ENCODE measurements at regions not wholly inside any gene's neighbourhood (a gene's known extent, or its start where the extent isn't known, plus 50 kb on each side); places are given as distances from the start of the nearest gene placed in this dataset.

DNA sequence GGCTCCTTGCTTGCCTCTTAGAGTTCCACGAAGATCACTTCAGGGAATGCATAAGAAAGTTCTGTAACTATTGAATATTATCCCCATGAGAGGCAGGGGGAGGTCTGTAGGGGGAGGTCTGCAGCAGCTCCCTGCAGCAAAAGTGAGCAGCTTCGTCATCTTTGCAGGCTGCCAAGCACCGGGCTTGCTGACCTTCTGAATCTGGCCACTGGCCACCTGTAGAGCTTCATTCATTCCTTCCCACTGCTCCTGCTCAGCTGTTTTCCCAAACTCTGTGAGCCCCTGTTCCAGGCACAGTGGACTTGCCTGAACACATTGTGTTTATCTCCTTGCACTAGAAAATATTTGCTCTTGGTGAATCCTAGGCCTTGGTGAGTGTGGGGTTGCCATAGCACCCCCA, 443.3 kb downstream of the HAPSTR1 start:
- no peaks in the 10 kb centered on the region for H3K27me3 ChIP-seq
- H3K9me3 ChIP-seq: no peaks in the 10 kb centered on the region
- no peak overlapping the region for H3K4me3 ChIP-seq
- H3K27ac ChIP-seq: no peak overlapping the region
- no peak for DNase-seq
- TF ChIP-seq, protein P1, sequence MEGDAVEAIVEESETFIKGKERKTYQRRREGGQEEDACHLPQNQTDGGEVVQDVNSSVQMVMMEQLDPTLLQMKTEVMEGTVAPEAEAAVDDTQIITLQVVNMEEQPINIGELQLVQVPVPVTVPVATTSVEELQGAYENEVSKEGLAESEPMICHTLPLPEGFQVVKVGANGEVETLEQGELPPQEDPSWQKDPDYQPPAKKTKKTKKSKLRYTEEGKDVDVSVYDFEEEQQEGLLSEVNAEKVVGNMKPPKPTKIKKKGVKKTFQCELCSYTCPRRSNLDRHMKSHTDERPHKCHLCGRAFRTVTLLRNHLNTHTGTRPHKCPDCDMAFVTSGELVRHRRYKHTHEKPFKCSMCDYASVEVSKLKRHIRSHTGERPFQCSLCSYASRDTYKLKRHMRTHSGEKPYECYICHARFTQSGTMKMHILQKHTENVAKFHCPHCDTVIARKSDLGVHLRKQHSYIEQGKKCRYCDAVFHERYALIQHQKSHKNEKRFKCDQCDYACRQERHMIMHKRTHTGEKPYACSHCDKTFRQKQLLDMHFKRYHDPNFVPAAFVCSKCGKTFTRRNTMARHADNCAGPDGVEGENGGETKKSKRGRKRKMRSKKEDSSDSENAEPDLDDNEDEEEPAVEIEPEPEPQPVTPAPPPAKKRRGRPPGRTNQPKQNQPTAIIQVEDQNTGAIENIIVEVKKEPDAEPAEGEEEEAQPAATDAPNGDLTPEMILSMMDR (IDR thresholded peaks at IDR 0.05): no peak
- TF ChIP-seq POLR2A (IDR thresholded peaks at IDR 0.05): no peak
- no peaks in the 10 kb centered on the region for H3K36me3 ChIP-seq
- H3K4me1 ChIP-seq: no peaks in the 10 kb centered on the region
- intact Hi-C loops (cut with DNase I; ENCODE audit: low total_unique reads): no loop called here

GRCh38 chr16:9536905-9537304, 445.5 kb downstream of the HAPSTR1 start:
- TF ChIP-seq POLR2A (IDR thresholded peaks at IDR 0.05): no peak
- TF ChIP-seq, protein P1 (IDR thresholded peaks at IDR 0.05): no peak

DNA sequence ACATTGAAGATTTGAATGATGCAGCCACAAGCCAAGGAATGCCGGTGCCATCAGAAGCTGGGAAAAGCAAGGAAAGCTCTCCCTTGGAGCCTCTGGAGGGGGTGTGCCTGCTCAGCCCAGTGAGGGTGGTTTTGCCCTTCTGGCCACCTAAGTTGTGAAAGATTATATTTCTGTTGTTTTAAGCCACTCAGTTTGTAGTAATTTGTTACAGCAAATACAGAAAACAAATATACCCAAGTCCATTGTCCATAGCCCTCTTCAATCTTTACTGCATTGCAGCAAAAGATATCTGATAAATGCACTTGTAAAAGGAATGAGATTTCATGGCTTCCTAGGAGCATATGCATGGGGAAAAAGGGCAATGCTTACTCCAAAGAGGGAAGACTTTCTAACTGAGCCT, 447.9 kb downstream of the HAPSTR1 start:
- TF ChIP-seq, protein P1 (IDR thresholded peaks at IDR 0.05): no peak
- TF ChIP-seq POLR2A (IDR thresholded peaks at IDR 0.05): no peak
- no peaks in the 10 kb centered on the region for H3K27me3 ChIP-seq
- no peaks in the 10 kb centered on the region for H3K36me3 ChIP-seq
- H3K27ac ChIP-seq: no peak overlapping the region
- intact Hi-C loops (cut with DNase I; ENCODE audit: low total_unique reads): no loop called here
- no peak overlapping the region for H3K4me3 ChIP-seq
- no peaks in the 10 kb centered on the region for H3K9me3 ChIP-seq
- H3K4me1 ChIP-seq: no peaks in the 10 kb centered on the region
- DNase-seq: no peak

More at GRCh38 chr16:9536905-9537304, 445.5 kb downstream of the HAPSTR1 start:
- intact Hi-C loops (cut with DNase I; ENCODE audit: low total_unique reads): no loop called here
- DNase-seq: no peak
- Histone ChIP-seq H3K36me3 (no peaks in the 10 kb centered on the region), H3K4me3 (no peak overlapping the region), H3K9me3 (no peaks in the 10 kb centered on the region), H3K27me3 (no peaks in the 10 kb centered on the region), H3K27ac (no peak overlapping the region), H3K4me1 (no peaks in the 10 kb centered on the region)

GRCh38 chr16:9541723-9542122, 450.3 kb downstream of the HAPSTR1 start:
- H3K4me3 ChIP-seq: no peak overlapping the region
- no peak for DNase-seq
- H3K27me3 ChIP-seq: no peaks in the 10 kb centered on the region
- TF ChIP-seq, protein P1 (IDR thresholded peaks at IDR 0.05): no peak
- TF ChIP-seq POLR2A (IDR thresholded peaks at IDR 0.05): no peak
- H3K27ac ChIP-seq: no peak overlapping the region
- H3K9me3 ChIP-seq: no peaks in the 10 kb centered on the region
- no peaks in the 10 kb centered on the region for H3K4me1 ChIP-seq
- intact Hi-C loops (cut with DNase I; ENCODE audit: low total_unique reads): no loop called here
- H3K36me3 ChIP-seq: no peaks in the 10 kb centered on the region

DNA sequence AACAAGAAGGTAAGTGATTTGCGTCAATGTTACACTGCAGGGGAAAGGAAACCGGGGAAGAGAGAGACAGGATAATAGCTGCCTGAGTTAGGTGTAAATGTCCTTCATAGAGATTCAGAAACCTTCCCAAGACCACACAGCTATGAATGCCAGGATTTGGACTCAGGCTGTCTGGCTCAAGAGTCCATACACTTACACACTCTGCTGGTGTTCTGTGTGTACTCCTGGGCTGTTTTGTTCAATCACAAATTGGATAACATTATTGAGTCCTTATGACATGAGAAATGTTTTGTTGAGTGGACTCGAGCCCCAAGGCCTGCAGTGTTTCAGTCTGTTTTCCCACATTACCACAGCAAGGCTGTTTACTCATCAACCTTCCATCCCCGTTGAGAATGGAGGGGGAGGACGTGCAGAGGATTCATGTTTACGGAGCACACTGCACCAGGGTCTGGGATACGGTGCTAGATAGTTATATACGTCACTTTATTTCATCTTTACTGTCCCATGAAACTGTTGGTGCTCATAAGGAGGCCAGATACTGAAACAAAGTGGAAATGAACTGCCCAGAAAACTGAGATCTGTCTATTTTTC, 450.8 kb downstream of the HAPSTR1 start:
- TF ChIP-seq, protein P1 (IDR thresholded peaks at IDR 0.05): no peak
- no peak for TF ChIP-seq POLR2A (IDR thresholded peaks at IDR 0.05)
- intact Hi-C loops (cut with DNase I; ENCODE audit: low total_unique reads): no loop called here
- DNase-seq: no peak

More for the DNA sequence above, 450.8 kb downstream of the HAPSTR1 start:
- H3K9me3 ChIP-seq: no peaks in the 10 kb centered on the region
- no peak overlapping the region for H3K27ac ChIP-seq
- no peak overlapping the region for H3K4me3 ChIP-seq
- H3K27me3 ChIP-seq: no peaks in the 10 kb centered on the region
- H3K4me1 ChIP-seq: no peaks in the 10 kb centered on the region
- no peaks in the 10 kb centered on the region for H3K36me3 ChIP-seq

Measured in uterus (tissue), 3 donors.